HepG2 (cell line): ENCODE measurements at regions not wholly inside any gene's neighbourhood (a gene's known extent, or its start where the extent isn't known, plus 50 kb on each side); places are given as distances from the start of the nearest gene placed in this dataset.

Experiments
- HDAC6 ChIP-seq: fragments of 200-600 bp; sonication (generic); IDR thresholded peaks from 2 replicates; pipeline ENCODE4 v1.7.0; 2017; ENCODE audit warnings: mild to moderate bottlenecking, antibody characterized with exemption, low read length, low read depth
- KDM4B ChIP-seq: sonication (generic); formaldehyde crosslinking; IDR thresholded peaks from 2 replicates; pipeline ENCODE4 v1.4.0; 2020; ENCODE audit warnings: missing genetic modification reagents
- NFE2 ChIP-seq: sonication (generic); formaldehyde crosslinking; IDR thresholded peaks from 2 replicates; pipeline ENCODE4 v1.4.0; 2020; ENCODE audit warnings: missing genetic modification reagents
- PCBP2 ChIP-seq: fragments of 200-400 bp; formaldehyde crosslinking; optimal IDR thresholded peaks from 2 replicates; pipeline ENCODE3; 2018; ENCODE audit warnings: low read length, low read depth; ENCODE audit not compliant: poor library complexity, severe bottlenecking
- SRF ChIP-seq: IDR thresholded peaks from 2 replicates; pipeline ENCODE4 v1.6.1; 2011; ENCODE audit warnings: mild to moderate bottlenecking, low read depth, low read length, moderate library complexity
- ZBTB38 ChIP-seq: sonication (generic); formaldehyde crosslinking; IDR thresholded peaks from 2 replicates; pipeline ENCODE4 v1.5.1; 2020; ENCODE audit warnings: mild to moderate bottlenecking, missing genetic modification reagents
- ZNF12 ChIP-seq: sonication (generic); formaldehyde crosslinking; IDR thresholded peaks from 2 replicates; pipeline ENCODE4 v1.5.0; 2020; ENCODE audit warnings: missing genetic modification reagents
- TF ChIP-seq, protein P1 (sequence below): sonication (generic); formaldehyde crosslinking; IDR thresholded peaks from 2 replicates; pipeline ENCODE4 v1.5.0; 2020; ENCODE audit warnings: mild to moderate bottlenecking, missing genetic modification reagents, moderate library complexity
- TF ChIP-seq, protein P2 (sequence below): sonication (generic); formaldehyde crosslinking; IDR thresholded peaks from 2 replicates; pipeline ENCODE4 v1.4.0; 2020; ENCODE audit warnings: missing genetic modification reagents
- TF ChIP-seq, protein P3 (sequence below): sonication (generic); formaldehyde crosslinking; conservative IDR thresholded peaks from 2 replicates; pipeline ENCODE4 v1.8.0; 2022; ENCODE audit warnings: missing genetic modification reagents
- TF ChIP-seq, protein P4 (sequence below): sonication (generic); formaldehyde crosslinking; IDR thresholded peaks from 2 replicates; pipeline ENCODE4 v1.4.0; 2020; ENCODE audit warnings: mild to moderate bottlenecking, missing genetic modification reagents
- TF ChIP-seq, protein P5 (sequence below): sonication (generic); formaldehyde crosslinking; IDR thresholded peaks from 2 replicates; pipeline ENCODE4 v1.4.0; 2020; ENCODE audit warnings: missing genetic modification reagents

DNA sequence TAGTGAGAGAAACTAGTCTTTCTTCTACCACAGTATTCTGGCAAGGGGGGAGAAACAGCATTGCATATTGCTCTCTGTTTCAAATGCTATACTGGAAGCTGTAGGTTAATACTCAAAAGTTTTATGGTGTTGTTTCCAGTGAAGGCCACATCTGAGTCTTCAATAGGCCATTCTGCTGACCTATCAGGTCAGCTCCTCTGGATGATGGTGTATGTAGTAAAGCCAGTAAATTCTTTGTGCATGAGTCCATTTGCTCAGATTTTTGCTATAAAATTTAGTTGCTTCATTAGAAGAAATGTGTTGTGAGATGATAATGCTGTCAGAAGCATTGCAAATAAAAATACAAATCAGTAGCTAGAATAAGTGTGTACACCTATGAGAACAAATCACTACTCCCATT, 64.9 kb upstream of the RBMS3 start:
- TF ChIP-seq KDM4B (CRISPR knock-in tag), result no peak
- no peak for TF ChIP-seq NFE2 (CRISPR knock-in tag)
- TF ChIP-seq, protein P1, sequence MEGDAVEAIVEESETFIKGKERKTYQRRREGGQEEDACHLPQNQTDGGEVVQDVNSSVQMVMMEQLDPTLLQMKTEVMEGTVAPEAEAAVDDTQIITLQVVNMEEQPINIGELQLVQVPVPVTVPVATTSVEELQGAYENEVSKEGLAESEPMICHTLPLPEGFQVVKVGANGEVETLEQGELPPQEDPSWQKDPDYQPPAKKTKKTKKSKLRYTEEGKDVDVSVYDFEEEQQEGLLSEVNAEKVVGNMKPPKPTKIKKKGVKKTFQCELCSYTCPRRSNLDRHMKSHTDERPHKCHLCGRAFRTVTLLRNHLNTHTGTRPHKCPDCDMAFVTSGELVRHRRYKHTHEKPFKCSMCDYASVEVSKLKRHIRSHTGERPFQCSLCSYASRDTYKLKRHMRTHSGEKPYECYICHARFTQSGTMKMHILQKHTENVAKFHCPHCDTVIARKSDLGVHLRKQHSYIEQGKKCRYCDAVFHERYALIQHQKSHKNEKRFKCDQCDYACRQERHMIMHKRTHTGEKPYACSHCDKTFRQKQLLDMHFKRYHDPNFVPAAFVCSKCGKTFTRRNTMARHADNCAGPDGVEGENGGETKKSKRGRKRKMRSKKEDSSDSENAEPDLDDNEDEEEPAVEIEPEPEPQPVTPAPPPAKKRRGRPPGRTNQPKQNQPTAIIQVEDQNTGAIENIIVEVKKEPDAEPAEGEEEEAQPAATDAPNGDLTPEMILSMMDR (CRISPR knock-in tag), result no peak
- TF ChIP-seq, protein P2, sequence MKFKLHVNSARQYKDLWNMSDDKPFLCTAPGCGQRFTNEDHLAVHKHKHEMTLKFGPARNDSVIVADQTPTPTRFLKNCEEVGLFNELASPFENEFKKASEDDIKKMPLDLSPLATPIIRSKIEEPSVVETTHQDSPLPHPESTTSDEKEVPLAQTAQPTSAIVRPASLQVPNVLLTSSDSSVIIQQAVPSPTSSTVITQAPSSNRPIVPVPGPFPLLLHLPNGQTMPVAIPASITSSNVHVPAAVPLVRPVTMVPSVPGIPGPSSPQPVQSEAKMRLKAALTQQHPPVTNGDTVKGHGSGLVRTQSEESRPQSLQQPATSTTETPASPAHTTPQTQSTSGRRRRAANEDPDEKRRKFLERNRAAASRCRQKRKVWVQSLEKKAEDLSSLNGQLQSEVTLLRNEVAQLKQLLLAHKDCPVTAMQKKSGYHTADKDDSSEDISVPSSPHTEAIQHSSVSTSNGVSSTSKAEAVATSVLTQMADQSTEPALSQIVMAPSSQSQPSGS (CRISPR knock-in tag), result no peak
- TF ChIP-seq, protein P3, sequence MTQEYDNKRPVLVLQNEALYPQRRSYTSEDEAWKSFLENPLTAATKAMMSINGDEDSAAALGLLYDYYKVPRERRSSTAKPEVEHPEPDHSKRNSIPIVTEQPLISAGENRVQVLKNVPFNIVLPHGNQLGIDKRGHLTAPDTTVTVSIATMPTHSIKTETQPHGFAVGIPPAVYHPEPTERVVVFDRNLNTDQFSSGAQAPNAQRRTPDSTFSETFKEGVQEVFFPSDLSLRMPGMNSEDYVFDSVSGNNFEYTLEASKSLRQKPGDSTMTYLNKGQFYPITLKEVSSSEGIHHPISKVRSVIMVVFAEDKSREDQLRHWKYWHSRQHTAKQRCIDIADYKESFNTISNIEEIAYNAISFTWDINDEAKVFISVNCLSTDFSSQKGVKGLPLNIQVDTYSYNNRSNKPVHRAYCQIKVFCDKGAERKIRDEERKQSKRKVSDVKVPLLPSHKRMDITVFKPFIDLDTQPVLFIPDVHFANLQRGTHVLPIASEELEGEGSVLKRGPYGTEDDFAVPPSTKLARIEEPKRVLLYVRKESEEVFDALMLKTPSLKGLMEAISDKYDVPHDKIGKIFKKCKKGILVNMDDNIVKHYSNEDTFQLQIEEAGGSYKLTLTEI (CRISPR knock-in tag), result no peak
- TF ChIP-seq, protein P4, sequence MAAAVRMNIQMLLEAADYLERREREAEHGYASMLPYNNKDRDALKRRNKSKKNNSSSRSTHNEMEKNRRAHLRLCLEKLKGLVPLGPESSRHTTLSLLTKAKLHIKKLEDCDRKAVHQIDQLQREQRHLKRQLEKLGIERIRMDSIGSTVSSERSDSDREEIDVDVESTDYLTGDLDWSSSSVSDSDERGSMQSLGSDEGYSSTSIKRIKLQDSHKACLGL (CRISPR knock-in tag), result no peak
- TF ChIP-seq HDAC6, result no peak
- TF ChIP-seq, protein P5, sequence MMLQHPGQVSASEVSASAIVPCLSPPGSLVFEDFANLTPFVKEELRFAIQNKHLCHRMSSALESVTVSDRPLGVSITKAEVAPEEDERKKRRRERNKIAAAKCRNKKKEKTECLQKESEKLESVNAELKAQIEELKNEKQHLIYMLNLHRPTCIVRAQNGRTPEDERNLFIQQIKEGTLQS (CRISPR knock-in tag), result no peak
- TF ChIP-seq ZNF12, result no peak
- TF ChIP-seq PCBP2, result no peak
- no peak for TF ChIP-seq SRF
- no peak for TF ChIP-seq ZBTB38 (CRISPR knock-in tag)
